Keratinocyte (primary cell): ENCODE measurements at regions not wholly inside any gene's neighbourhood (a gene's known extent, or its start where the extent isn't known, plus 50 kb on each side); places are given as distances from the start of the nearest gene placed in this dataset.

Source experiments
- CTCF ChIP-seq, 3 experiments: IDR thresholded peaks in 1 of 3; conservative IDR thresholded peaks in 1 of 3; optimal IDR thresholded peaks in 1 of 3; 2 replicates in 2 of 3; 3 replicates in 1 of 3; pipeline versions ENCODE3 to v1.5.1; 2011; ENCODE audit warnings: low read length in 3 of 3, mild to moderate bottlenecking in 3 of 3, moderate library complexity in 2 of 3, control low read depth in 1 of 3, inconsistent platforms in 1 of 3; ENCODE audit not compliant: insufficient read depth in 2 of 3; ENCODE audit errors: extremely low read depth in 1 of 3
- EZH2 ChIP-seq: IDR thresholded peaks from one replicate; pipeline ENCODE4 v1.6.1; 2012; ENCODE audit warnings: inconsistent platforms, mild to moderate bottlenecking, low read length, moderate library complexity

- no peak for TF ChIP-seq EZH2
- no peak for TF ChIP-seq CTCF (optimal IDR thresholded peaks at IDR 0.05 in 1 of 3, IDR thresholded peaks at IDR 0.05 in 1 of 3, conservative IDR thresholded peaks at IDR 0.05 in 1 of 3; ENCODE audit: extremely low read depth in 1 of 3, insufficient read depth in 2 of 3, low read length in 3 of 3)
These were observed 470.4 kb upstream of the ACVR2A start for GRCh38 chr2:147374423-147374811.
